Gastroesophageal sphincter (tissue), 4 donors: ENCODE measurements at regions not wholly inside any gene's neighbourhood (a gene's known extent, or its start where the extent isn't known, plus 50 kb on each side); places are given as distances from the start of the nearest gene placed in this dataset.
"Not testable (repeated sequence)": the region's sequence is repeated elsewhere in the genome, so short reads cannot be mapped to it uniquely, and the experiment has no call there.

Experiments used
- ATAC-seq: fragments of 150-250 bp; one replicate; pipeline ENCODE4 v1.9.1; 2016; ENCODE audit warnings: mild to moderate bottlenecking, moderate library complexity
- H3K27ac ChIP-seq, 4 donors: fragments of 200-600 bp; sonication (generic) in 3 of 4; 1 replicate in 3 of 4; 2 replicates in 1 of 4; pipeline ENCODE4 v1.5.1; 2016 to 2019
- H3K27me3 ChIP-seq: fragments of 200-600 bp; sonication (generic); one replicate; pipeline ENCODE4 v1.5.1; 2019
- H3K36me3 ChIP-seq, 2 donors: fragments of 200-600 bp; sonication (generic); one replicate each; pipeline ENCODE4 v1.5.1; 2019; ENCODE audit warnings: control low read depth in 1 of 2
- H3K4me1 ChIP-seq, 3 donors: fragments of 200-600 bp; sonication (generic); 1 replicate in 2 of 3; 2 replicates in 1 of 3; pipeline ENCODE4 v1.5.1; 2016 to 2019; ENCODE audit warnings: control low read depth in 2 of 3
- H3K4me3 ChIP-seq, 2 donors: fragments of 200-600 bp; sonication (generic); one replicate each; pipeline ENCODE4 v1.5.1; 2019; ENCODE audit warnings: mild to moderate bottlenecking in 1 of 2, moderate library complexity in 1 of 2
- H3K9me3 ChIP-seq, 3 donors: fragments of 200-600 bp; sonication (generic); one replicate each; pipeline ENCODE4 v1.5.1; 2017 to 2019; ENCODE audit warnings: control low read depth in 2 of 3
- EP300 ChIP-seq: sonication (generic); formaldehyde crosslinking; IDR thresholded peaks from one replicate; pipeline ENCODE4 v1.6.1; 2017; ENCODE audit warnings: antibody characterized with exemption, mild to moderate bottlenecking
- POLR2A ChIP-seq, 2 donors: fragments of 450-650 bp; IDR thresholded peaks; one replicate each; pipeline ENCODE4 v1.6.1; 2017; ENCODE audit warnings: antibody characterized with exemption in 2 of 2, mild to moderate bottlenecking in 2 of 2, moderate library complexity in 1 of 2
- POLR2AphosphoS5 ChIP-seq: sonication (generic); formaldehyde crosslinking; IDR thresholded peaks from one replicate; pipeline ENCODE4 v1.6.1; 2017; ENCODE audit warnings: antibody characterized with exemption
- WGBS, 2 donors: methylation state at CpG; one replicate each; pipeline ENCODE4 v1.1.5; 2018; ENCODE audit warnings: low coverage in 1 of 2; 5-methylcytosine and 5-hydroxymethylcytosine counted together
- TF ChIP-seq, protein P1 (sequence below), 4 experiments: fragments of 200-600 bp in 2 of 4; fragments of 450-650 bp in 2 of 4; sonication (generic) in 1 of 4; IDR thresholded peaks; one replicate each; pipeline ENCODE4 v1.5.1; 2017 to 2019; ENCODE audit warnings: antibody characterized with exemption in 4 of 4, mild to moderate bottlenecking in 2 of 4, moderate library complexity in 2 of 4

GRCh38 chr6:27168586-27169443 lies 78.7 kb upstream of the PRSS16 start:
- H3K27ac ChIP-seq, result no peak overlapping the region
- WGBS, 2 donors, result 60 to 65% methylated on average over 3 to 5 of the region's 5 CpGs
- peaks cover 0 to 3% (median 0%) of the 10 kb centered on the region in 3 donors for H3K9me3 ChIP-seq
- ATAC-seq, result no peak
- no peaks in the 10 kb centered on the region for H3K36me3 ChIP-seq
- H3K4me3 ChIP-seq, result no peak overlapping the region
- peaks cover 3% of the 10 kb centered on the region for H3K27me3 ChIP-seq
- no peaks in the 10 kb centered on the region for H3K4me1 ChIP-seq
- TF ChIP-seq EP300 (no peak), POLR2A (IDR thresholded peaks at IDR 0.05) (no peak), POLR2AphosphoS5 (no peak)
- TF ChIP-seq, protein P1, sequence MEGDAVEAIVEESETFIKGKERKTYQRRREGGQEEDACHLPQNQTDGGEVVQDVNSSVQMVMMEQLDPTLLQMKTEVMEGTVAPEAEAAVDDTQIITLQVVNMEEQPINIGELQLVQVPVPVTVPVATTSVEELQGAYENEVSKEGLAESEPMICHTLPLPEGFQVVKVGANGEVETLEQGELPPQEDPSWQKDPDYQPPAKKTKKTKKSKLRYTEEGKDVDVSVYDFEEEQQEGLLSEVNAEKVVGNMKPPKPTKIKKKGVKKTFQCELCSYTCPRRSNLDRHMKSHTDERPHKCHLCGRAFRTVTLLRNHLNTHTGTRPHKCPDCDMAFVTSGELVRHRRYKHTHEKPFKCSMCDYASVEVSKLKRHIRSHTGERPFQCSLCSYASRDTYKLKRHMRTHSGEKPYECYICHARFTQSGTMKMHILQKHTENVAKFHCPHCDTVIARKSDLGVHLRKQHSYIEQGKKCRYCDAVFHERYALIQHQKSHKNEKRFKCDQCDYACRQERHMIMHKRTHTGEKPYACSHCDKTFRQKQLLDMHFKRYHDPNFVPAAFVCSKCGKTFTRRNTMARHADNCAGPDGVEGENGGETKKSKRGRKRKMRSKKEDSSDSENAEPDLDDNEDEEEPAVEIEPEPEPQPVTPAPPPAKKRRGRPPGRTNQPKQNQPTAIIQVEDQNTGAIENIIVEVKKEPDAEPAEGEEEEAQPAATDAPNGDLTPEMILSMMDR (IDR thresholded peaks at IDR 0.05), result no peak

DNA sequence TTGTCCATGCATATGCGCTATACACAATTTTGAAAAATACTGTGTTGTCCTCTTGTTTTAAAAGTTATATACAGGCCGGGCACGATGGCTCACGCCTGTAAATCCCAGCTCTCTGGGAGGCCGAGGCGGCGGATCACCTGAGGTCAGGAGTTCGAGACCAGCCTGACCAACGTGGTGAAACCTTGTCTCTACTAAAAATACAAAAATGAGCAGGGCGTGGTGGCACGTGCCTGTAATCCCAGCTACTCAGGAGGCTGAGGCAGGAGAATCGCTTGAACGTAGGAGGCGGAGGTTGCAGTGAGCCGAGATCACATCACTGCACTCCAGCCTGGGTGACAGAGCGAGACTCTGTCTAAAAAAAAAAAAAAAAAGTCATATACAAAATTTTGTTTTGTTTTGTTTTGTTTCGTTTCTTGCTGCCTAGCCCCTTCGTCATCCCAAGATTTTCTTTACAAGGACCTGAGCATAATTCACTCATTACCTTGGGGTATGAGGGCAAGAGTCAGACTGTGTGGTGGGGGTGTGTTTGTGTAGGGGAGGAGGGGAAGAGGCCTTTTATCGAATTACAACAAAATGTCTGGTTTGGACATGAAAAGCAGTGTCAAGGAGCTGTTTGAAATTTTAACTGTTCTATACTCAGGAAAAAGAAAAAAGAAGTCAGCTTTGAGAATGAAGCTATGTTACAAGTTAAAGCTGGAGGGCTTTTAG lies 74.8 kb upstream of the PRSS16 start:
- ATAC-seq, H3K27ac ChIP-seq, H3K9me3 ChIP-seq, H3K4me1 ChIP-seq, H3K36me3 ChIP-seq, H3K4me3 ChIP-seq, H3K27me3 ChIP-seq: not testable (repeated sequence)
- 82 to 86% methylated on average over 11 to 19 of the region's 19 CpGs for WGBS, 2 donors

GRCh38 chr6:27173232-27173601 lies 74.3 kb upstream of the PRSS16 start:
- not testable (repeated sequence) for H3K9me3 ChIP-seq, H3K4me1 ChIP-seq, H3K36me3 ChIP-seq, ATAC-seq, H3K27ac ChIP-seq, H3K27me3 ChIP-seq, H3K4me3 ChIP-seq
- WGBS, 2 donors, result 75 to 78% methylated on average over 6 to 8 of the region's 8 CpGs

- Histone ChIP-seq H3K36me3 (no peaks in the 10 kb centered on the region), H3K4me1 (peaks cover 0 to 17% (median 0%) of the 10 kb centered on the region in 3 donors), H3K27me3 (peaks cover 10% of the 10 kb centered on the region), H3K27ac (no peak overlapping the region), H3K4me3 (no peak overlapping the region), H3K9me3 (peaks cover 0 to under 1% (median 0%) of the 10 kb centered on the region in 3 donors)
- TF ChIP-seq EP300 (no peak), POLR2AphosphoS5 (no peak), POLR2A (IDR thresholded peaks at IDR 0.05) (no peak)
- TF ChIP-seq, protein P1 (IDR thresholded peaks at IDR 0.05), result no peak
- WGBS, 2 donors, result 30 to 42% methylated on average over 6 of the region's 6 CpGs
- no peak for ATAC-seq
Observed at GRCh38 chr6:27174958-27175357, 72.5 kb upstream of the PRSS16 start.

DNA sequence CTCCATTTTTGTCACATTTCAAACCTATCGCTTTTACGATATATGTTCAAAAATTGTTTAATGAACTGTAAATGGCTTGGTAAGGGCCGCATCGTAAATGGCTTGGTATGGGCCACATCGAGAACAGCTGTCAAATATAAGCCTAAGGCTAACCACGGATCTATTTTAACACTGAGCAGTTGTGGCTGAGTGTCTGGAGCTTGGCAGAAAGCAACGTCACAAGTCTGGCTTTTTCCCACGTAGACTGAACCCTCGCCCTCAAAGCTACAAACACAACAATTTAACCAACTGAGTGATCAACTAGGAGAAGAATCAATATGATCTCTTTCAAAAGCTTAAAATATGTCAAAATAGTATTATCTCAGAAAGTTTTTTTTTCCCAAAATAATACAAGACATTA lies 71.4 kb upstream of the PRSS16 start:
- Histone ChIP-seq H3K36me3 (no peaks in the 10 kb centered on the region), H3K27ac (no peak overlapping the region), H3K9me3 (no peaks in the 10 kb centered on the region), H3K4me3 (no peak overlapping the region), H3K27me3 (peaks cover 13% of the 10 kb centered on the region), H3K4me1 (peaks cover 0 to 17% (median 0%) of the 10 kb centered on the region in 3 donors)
- TF ChIP-seq EP300, result no peak
- TF ChIP-seq, protein P1 (IDR thresholded peaks at IDR 0.05), result no peak
- TF ChIP-seq POLR2A (IDR thresholded peaks at IDR 0.05), result no peak
- no peak for TF ChIP-seq POLR2AphosphoS5
- ATAC-seq, result no peak
- 50 to 53% methylated on average over 9 of the region's 9 CpGs for WGBS, 2 donors
